Mesodermal cell (in vitro differentiated cells): ENCODE measurements at regions not wholly inside any gene's neighbourhood (a gene's known extent, or its start where the extent isn't known, plus 50 kb on each side); places are given as distances from the start of the nearest gene placed in this dataset.
A peak's percentile ranks its signal among the peaks of the same experiment; 100 is the strongest.

ENCODE experiments used
- H3K27ac ChIP-seq: 2 replicates; pipeline ENCODE4 v1.7.0; 2013; ENCODE audit warnings: mild to moderate bottlenecking, low read depth, low read length, moderate library complexity; ENCODE audit not compliant: severe bottlenecking
- H3K36me3 ChIP-seq: 2 replicates; pipeline ENCODE4 v1.7.1; 2013; ENCODE audit warnings: mild to moderate bottlenecking, low read length, moderate library complexity; ENCODE audit not compliant: control insufficient read depth, insufficient read depth
- H3K4me1 ChIP-seq: one replicate; pipeline ENCODE4 v1.7.1; 2013; ENCODE audit warnings: mild to moderate bottlenecking, low read length; ENCODE audit not compliant: insufficient read depth, control insufficient read depth, poor library complexity, severe bottlenecking
- H3K4me3 ChIP-seq: 2 replicates; pipeline ENCODE4 v1.7.0; 2013; ENCODE audit warnings: low read length, control low read depth, mild to moderate bottlenecking; ENCODE audit not compliant: insufficient read depth, poor library complexity, severe bottlenecking; ENCODE audit errors: extremely low read depth
- H3K9me3 ChIP-seq: 2 replicates; pipeline ENCODE4 v1.7.1; 2013; ENCODE audit warnings: mild to moderate bottlenecking, low read length, moderate library complexity; ENCODE audit not compliant: control insufficient read depth
- WGBS, 2 experiments: methylation state at CpG; one replicate each; pipeline ENCODE4 v1.1.5; 2013; ENCODE audit warnings: missing lambda C conversion rate in 2 of 2; ENCODE audit not compliant: insufficient coverage in 2 of 2; 5-methylcytosine and 5-hydroxymethylcytosine counted together

DNA sequence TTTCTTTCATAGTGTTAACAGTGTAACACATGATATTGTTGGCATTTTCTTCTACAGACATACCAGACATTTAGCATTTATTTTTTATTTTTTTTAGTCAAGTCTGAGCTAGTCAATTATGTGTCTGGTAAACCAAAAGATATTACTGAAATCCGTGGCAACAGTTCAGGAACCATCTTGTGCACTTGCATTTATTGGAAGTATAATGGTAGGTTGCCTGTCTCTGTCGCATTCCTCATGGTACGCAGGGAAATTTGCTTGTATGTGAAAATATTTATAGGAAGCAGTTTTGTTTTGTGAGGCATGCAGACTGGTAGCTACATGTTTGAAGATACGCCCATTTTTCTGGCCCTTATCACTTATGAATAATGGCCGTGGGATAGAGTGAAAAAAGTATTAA, 186.1 kb upstream of the SLC38A2 start:
- WGBS, 2 experiments, result 96 to 100% methylated on average over 1 to 2 of the region's 5 CpGs
- H3K4me3 ChIP-seq, result no peak overlapping the region
- H3K27ac ChIP-seq, result no peak overlapping the region

DNA sequence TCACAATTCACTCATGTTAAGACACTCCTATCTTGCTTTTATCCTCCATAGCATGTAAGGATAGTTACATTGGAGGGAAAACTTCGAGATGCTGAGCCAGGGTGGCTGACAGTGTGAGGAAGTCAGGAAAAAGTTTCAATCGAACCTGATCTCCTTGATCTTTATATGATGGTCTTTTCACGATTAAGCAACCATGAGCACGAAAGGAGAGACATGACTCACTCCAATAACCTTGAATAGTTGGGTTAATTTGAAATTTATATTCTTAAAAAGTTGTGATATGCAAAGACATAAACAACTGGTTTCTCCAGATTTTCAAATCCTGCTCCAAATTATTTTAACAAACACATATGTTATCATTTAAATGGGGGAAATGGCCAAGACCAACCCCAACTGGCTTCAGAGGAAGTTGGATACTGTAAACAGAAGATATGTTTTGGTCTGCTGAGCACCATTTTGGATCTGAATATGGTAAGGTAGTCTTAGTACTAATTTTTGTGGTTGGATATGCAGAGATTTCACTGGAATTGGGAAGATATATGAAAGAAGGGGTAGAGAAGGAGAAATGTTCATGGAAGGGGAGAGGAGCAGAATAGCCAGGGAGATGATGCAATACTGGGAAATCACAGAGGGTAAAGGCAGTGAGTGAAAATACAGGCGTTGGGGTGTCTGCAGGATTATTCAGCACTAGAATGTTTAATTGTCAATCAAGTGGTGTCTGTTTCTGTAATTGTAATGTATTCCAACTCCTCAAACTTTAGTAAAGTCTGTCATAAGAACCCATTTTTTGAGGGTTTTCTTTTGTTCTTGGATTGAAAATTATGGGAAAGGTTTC, 185.2 kb upstream of the SLC38A2 start:
- Histone ChIP-seq H3K36me3 (no peaks in the 10 kb centered on the region), H3K27ac (no peak overlapping the region), H3K9me3 (no peaks in the 10 kb centered on the region), H3K4me1 (peaks cover 17% of the 10 kb centered on the region), H3K4me3 (no peak overlapping the region)
- WGBS, 2 experiments, result 100% methylated on average over 2 of the region's 5 CpGs

More for the DNA sequence above, 186.1 kb upstream of the SLC38A2 start:
- no peaks in the 10 kb centered on the region for H3K36me3 ChIP-seq
- no peaks in the 10 kb centered on the region for H3K9me3 ChIP-seq
- H3K4me1 ChIP-seq, result peaks cover 14% of the 10 kb centered on the region

DNA sequence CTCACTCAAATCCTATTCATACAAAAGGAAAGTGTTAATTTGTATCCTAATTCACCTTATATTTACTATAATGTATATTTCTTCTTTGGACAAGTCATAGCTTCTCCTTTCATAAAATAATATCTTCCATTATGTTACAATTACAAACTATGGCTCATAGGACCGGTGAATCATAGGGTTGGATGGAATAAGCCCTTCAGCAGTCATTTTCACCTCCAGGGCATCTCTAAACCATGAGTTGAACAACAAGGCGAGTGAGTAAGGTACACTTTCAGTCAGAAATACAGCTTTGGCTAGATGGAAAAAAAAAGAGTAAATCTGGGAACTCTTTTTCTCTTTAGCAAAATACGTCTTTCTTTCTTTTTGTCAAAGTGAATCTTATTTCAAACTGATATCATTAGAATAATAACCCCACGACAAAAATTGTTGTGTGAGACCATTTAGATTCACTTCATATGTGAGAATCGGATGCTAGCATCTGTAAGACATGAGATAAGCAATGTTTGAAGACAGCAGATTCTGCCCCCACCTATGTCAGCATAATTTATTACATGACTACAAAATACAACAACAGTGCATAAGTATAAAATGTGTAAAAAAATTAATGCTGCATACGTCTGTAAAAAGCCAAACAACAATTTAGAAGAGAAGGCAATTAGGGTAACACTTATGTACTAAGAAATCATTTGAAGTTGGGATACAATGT, 184.4 kb upstream of the SLC38A2 start:
- Histone ChIP-seq H3K27ac (no peak overlapping the region), H3K4me3 (no peak overlapping the region), H3K4me1 (peaks cover 16% of the 10 kb centered on the region), H3K9me3 (no peaks in the 10 kb centered on the region), H3K36me3 (no peaks in the 10 kb centered on the region)
- 83% methylated on average over 1 of the region's 6 CpGs; no CpG with 5 or more reads in 1 of the 2 experiments for WGBS, 2 experiments

DNA sequence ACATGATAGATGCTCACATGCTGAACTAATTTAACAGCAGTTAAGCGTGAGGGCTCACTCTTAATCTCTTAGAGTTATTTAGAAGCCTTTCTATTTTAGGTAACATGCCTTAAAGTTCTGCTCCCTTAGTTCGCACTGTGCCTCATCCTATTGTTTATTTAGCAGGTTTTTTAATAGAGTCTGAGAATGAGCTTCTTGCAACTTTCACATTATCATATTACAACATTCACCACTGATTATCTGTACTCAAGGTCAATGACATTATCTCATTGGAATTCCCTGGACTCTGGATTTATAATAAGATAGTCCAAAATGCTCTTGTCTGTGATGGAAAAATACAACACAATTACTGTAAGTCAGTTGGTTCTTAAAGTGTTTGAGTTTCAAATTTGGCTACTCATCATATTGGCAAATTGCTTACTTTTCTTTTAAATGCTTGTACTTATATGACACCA, 183.6 kb upstream of the SLC38A2 start:
- no peak overlapping the region for H3K4me3 ChIP-seq
- H3K4me1 ChIP-seq, result peaks cover 16% of the 10 kb centered on the region
- peak overlapping the region; percentile 68 for H3K27ac ChIP-seq
- no peaks in the 10 kb centered on the region for H3K36me3 ChIP-seq
- no CpG with 5 or more reads among the region's 2 CpGs for WGBS, 2 experiments
- no peaks in the 10 kb centered on the region for H3K9me3 ChIP-seq

DNA sequence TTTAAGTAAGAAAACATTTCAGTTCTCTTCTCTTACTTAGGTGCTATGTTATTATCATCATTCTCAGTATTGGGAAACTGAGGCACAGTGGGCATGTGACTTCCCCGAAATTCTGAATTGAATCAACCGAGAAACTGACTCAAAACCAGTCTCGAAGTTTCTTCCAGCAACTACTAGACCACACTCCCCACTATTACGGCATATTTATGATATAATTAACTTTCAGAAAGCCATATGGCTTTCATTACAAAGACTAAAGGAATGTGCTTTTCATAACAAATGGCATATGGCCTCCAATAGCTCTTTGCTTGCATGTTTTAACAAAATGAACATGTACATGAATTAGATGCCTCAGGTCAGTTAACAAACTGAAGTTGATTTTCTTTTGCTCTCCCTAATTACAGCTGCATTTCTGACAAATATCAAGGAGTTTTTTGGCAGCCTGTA, 182.9 kb upstream of the SLC38A2 start:
- H3K9me3 ChIP-seq, result no peaks in the 10 kb centered on the region
- H3K36me3 ChIP-seq, result no peaks in the 10 kb centered on the region
- peak overlapping the region; percentile 68 for H3K27ac ChIP-seq
- no peak overlapping the region for H3K4me3 ChIP-seq
- H3K4me1 ChIP-seq, result peaks cover 16% of the 10 kb centered on the region
- WGBS, 2 experiments, result 96% methylated on average over 4 of the region's 4 CpGs; no CpG with 5 or more reads in 1 of the 2 experiments

DNA sequence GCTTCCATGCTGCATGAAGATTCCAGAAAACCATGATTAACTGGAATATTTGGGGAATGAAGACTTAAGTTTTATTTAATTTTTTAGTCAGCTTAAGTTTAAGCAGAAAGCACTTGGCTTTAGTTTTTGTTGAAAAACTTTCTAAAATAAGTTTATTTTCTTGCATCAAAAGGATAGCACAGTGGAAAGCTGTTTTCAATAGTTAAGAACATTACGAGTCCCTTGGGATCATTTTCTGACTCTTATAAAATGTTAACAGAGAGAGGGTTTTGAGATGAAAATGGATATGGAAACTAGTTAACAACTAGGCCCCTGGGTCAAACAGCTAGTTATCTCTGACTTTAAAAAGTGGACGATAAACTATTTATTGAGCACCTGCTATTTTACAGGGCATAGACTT, 181.9 kb upstream of the SLC38A2 start:
- H3K4me1 ChIP-seq, result peaks cover 16% of the 10 kb centered on the region
- no peaks in the 10 kb centered on the region for H3K9me3 ChIP-seq
- no peak overlapping the region for H3K4me3 ChIP-seq
- no peak overlapping the region for H3K27ac ChIP-seq
- no peaks in the 10 kb centered on the region for H3K36me3 ChIP-seq
- WGBS, 2 experiments, result 90% methylated on average over 2 of the region's 2 CpGs; no CpG with 5 or more reads in 1 of the 2 experiments

DNA sequence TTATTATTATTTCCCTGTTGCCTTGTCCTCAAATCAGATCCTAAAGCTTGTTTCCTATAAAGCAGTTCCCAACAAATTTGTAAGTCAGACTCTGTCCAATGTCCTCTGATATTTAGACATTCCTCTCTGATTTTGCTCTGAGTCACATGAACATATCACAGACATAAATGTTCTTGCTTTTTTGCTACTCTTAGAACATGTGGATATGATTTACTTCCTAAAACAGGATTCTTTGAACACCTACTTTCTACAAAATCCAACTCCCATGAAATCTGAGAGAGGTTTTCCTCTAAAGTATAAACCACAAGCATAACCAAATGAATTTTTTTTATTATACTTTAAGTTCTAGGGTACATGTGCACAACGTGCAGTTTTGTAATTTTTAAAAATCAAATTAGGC, 181.3 kb upstream of the SLC38A2 start:
- H3K4me1 ChIP-seq, result peaks cover 16% of the 10 kb centered on the region
- no CpG with 5 or more reads among the region's 1 CpG for WGBS, 2 experiments
- H3K9me3 ChIP-seq, result no peaks in the 10 kb centered on the region
- H3K36me3 ChIP-seq, result no peaks in the 10 kb centered on the region
- no peak overlapping the region for H3K4me3 ChIP-seq
- H3K27ac ChIP-seq, result no peak overlapping the region

DNA sequence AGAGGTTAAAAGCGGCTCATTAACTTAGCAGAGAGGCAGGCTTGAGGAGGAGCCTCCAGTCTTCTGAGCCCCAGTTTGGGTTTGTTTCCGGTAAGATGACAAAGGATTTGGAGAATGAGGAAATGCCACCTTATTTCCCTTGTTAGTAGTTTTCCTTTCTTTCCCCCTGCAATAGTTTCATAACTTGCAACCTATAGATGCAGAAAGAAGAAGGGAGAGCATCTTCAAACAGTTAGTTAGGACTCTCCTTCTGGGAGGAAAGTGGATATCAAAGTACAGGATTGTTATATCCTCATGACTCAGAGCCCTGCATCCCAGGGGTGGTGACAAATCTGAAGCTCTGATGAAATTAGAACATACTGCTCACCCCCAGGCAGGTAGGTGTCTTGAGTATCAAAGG, 180.7 kb upstream of the SLC38A2 start:
- peaks cover 16% of the 10 kb centered on the region for H3K4me1 ChIP-seq
- no peaks in the 10 kb centered on the region for H3K36me3 ChIP-seq
- 67% methylated on average over 1 of the region's 2 CpGs; no CpG with 5 or more reads in 1 of the 2 experiments for WGBS, 2 experiments
- H3K9me3 ChIP-seq, result no peaks in the 10 kb centered on the region
- no peak overlapping the region for H3K27ac ChIP-seq
- no peak overlapping the region for H3K4me3 ChIP-seq

DNA sequence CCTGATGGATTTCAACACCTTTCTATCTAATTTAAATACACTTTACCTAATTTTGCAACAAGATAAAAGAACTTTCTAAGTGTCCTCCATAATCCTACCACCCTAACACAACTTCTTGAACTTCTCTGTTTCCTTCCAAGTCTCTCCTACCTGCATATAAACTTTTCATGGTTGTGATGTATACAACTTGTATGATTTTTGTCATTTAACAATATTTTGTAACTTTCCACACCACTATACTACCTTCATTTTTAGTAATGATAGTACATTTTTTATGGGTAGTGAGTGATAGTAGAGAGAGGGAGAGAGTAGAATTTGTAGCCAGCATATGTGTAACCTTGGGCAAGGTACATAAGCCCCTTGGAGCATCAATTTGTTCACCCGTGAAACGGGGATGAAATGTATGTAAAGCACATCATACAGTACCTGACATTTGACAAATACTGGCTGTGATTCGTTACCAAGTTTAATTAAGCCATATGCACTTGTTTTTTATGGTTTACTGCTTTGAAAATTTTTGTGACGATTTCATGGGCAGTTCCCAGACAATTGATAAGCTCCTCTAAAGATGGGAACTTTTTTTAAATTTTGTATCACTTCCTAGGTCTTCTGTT, 177.8 kb upstream of the SLC38A2 start:
- Histone ChIP-seq H3K27ac (no peak overlapping the region), H3K4me1 (peaks cover 9% of the 10 kb centered on the region)
- 90 to 100% methylated on average over 2 of the region's 4 CpGs for WGBS, 2 experiments

DNA sequence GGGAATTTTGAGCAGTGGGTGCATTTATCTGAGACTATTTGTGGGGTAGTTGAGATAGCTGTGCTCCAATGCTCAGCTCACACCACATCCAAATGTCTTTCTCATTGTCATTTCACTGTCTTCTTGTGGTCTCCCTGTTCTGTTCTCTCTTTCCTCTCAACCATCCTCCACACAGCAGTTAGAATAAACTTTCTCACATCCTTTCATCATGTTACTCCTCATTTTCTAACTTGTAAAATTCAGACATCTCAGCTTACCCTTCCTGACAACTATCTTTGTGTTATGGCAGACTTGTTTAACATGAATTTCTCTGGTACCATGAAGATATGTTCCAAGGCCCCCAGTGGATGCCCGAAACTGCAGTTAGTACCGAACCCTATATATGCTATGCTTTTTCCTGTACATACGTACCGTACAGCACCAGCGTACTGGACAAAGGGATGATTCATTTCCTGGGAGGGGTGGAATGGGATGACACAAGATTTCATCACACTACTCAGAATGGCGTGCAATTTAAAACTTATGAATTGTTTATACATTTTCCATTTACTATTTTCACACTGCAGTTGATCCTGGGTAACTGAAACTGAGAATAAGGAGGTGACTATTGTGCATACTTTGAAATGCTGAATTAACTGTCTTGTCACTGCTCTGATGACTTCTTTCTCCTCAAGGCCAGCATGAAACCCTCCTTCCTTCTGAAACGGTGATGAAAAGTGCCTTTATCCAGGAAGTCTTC, 177.1 kb upstream of the SLC38A2 start:
- no peaks in the 10 kb centered on the region for H3K36me3 ChIP-seq
- 88 to 92% methylated on average over 1 to 4 of the region's 7 CpGs for WGBS, 2 experiments
- H3K27ac ChIP-seq, result no peak overlapping the region
- peaks cover 8% of the 10 kb centered on the region for H3K9me3 ChIP-seq
- peaks cover 8% of the 10 kb centered on the region for H3K4me1 ChIP-seq
- no peak overlapping the region for H3K4me3 ChIP-seq

More for the DNA sequence above, 177.8 kb upstream of the SLC38A2 start:
- H3K4me3 ChIP-seq, result no peak overlapping the region
- peaks cover 4% of the 10 kb centered on the region for H3K9me3 ChIP-seq
- H3K36me3 ChIP-seq, result no peaks in the 10 kb centered on the region
